Astrocyte of the spinal cord (primary cell): ENCODE measurements at regions not wholly inside any gene's neighbourhood (a gene's known extent, or its start where the extent isn't known, plus 50 kb on each side); places are given as distances from the start of the nearest gene placed in this dataset.

ENCODE experiments used
- DNase-seq: peaks from one replicate; pipeline ENCODE4 v3.0.0; 2011; ENCODE audit warnings: low read depth, low spot score
- H3K4me3 ChIP-seq: 2 replicates; pipeline ENCODE4 v1.5.1; 2011; ENCODE audit warnings: low read depth, mild to moderate bottlenecking, low read length, moderate library complexity
- CTCF ChIP-seq: IDR thresholded peaks from 2 replicates; pipeline ENCODE4 v1.5.1; 2012; ENCODE audit warnings: low read depth, mild to moderate bottlenecking, low read length, inconsistent platforms
- in situ Hi-C: cut with HindIII; loops from 2 replicates; pipeline ENCODE4 v1.10.0; 2017; ENCODE audit warnings: low sequenced_read_pairs

- H3K4me3 ChIP-seq: no peak overlapping the region
- DNase-seq: no peak
- in situ Hi-C loops: no loop called here
- TF ChIP-seq CTCF: no peak
Measured at GRCh38 chr6:40688214-40688761, 101.1 kb upstream of the LRFN2 start.

GRCh38 chr6:40685862-40686261 lies 98.7 kb upstream of the LRFN2 start:
- in situ Hi-C loops: no loop called here
- no peak overlapping the region for H3K4me3 ChIP-seq
- no peak for DNase-seq
- TF ChIP-seq CTCF: no peak

- in situ Hi-C loops: no loop called here
- H3K4me3 ChIP-seq: no peak overlapping the region
- DNase-seq: no peak
- TF ChIP-seq CTCF: no peak
Measured at GRCh38 chr6:40681622-40682021, 94.5 kb upstream of the LRFN2 start.

GRCh38 chr6:40678941-40679340 lies 91.8 kb upstream of the LRFN2 start:
- in situ Hi-C loops: no loop called here
- H3K4me3 ChIP-seq: no peak overlapping the region
- no peak for TF ChIP-seq CTCF
- no peak for DNase-seq

- in situ Hi-C loops: no loop called here
- no peak overlapping the region for H3K4me3 ChIP-seq
- DNase-seq: no peak
- no peak for TF ChIP-seq CTCF
Measured at GRCh38 chr6:40674170-40674569, 87.0 kb upstream of the LRFN2 start.

- no peak for TF ChIP-seq CTCF
- in situ Hi-C loops: no loop called here
- no peak overlapping the region for H3K4me3 ChIP-seq
- no peak for DNase-seq
Measured at GRCh38 chr6:40672087-40672486, 84.9 kb upstream of the LRFN2 start.

GRCh38 chr6:40671694-40672050 lies 84.5 kb upstream of the LRFN2 start:
- no peak for TF ChIP-seq CTCF
- in situ Hi-C loops: no loop called here
- DNase-seq: no peak
- H3K4me3 ChIP-seq: no peak overlapping the region
